A673 (cell line): ENCODE measurements at regions not wholly inside any gene's neighbourhood (a gene's known extent, or its start where the extent isn't known, plus 50 kb on each side); places are given as distances from the start of the nearest gene placed in this dataset.

Experiments used
- BruUV-seq: library from RNA; stranded (reverse); fragments of 400-500 nt; replicated peaks from 2 replicates; lab custom pipeline; 2021; lab: Mats Ljungman, UMichigan
- CTCF ChIA-PET: fragments of 300-600 bp; sonication (Branson Sonifier 250); formaldehyde crosslinking; loops from one replicate; lab custom pipeline; 2022; ENCODE audit warnings: antibody characterized with exemption; lab: Charles Lee
- POLR2A ChIA-PET: fragments of 300-600 bp; sonication (Branson Sonifier 250); formaldehyde crosslinking; loops from one replicate; lab custom pipeline; 2022; ENCODE audit warnings: antibody characterized with exemption; ENCODE audit not compliant: low non-redundant PET; lab: Charles Lee
- DNase-seq: peaks from one replicate; pipeline ENCODE4 v3.0.0-alpha.2; 2015; ENCODE audit warnings: low spot score
- H3K27ac ChIP-seq: fragments of 200-600 bp; sonication (generic); 2 replicates; pipeline ENCODE4 v1.5.1; 2016; ENCODE audit warnings: mixed run types, low read depth, mild to moderate bottlenecking, mixed read lengths, antibody characterized with exemption, low read length; ENCODE audit not compliant: poor library complexity, severe bottlenecking
- H3K27me3 ChIP-seq: fragments of 200-600 bp; sonication (generic); replicated peaks from 2 replicates; pipeline ENCODE4 v1.6.1; 2017; ENCODE audit warnings: mixed run types, low read depth, mild to moderate bottlenecking, mixed read lengths, antibody characterized with exemption, low read length; ENCODE audit not compliant: insufficient read depth, poor library complexity
- H3K36me3 ChIP-seq: fragments of 200-600 bp; sonication (generic); 2 replicates; pipeline ENCODE4 v1.6.1; 2016; ENCODE audit warnings: mixed run types, mild to moderate bottlenecking, mixed read lengths, antibody characterized with exemption, low read length; ENCODE audit not compliant: insufficient read depth, poor library complexity, severe bottlenecking
- H3K4me1 ChIP-seq: fragments of 200-600 bp; sonication (generic); 2 replicates; pipeline ENCODE4 v1.6.1; 2017; ENCODE audit warnings: mixed run types, mild to moderate bottlenecking, mixed read lengths, antibody characterized with exemption, low read length; ENCODE audit not compliant: insufficient read depth, poor library complexity, severe bottlenecking
- H3K4me3 ChIP-seq: fragments of 200-600 bp; sonication (generic); 2 replicates; pipeline ENCODE4 v1.5.1; 2016; ENCODE audit warnings: low read depth, mixed run types, mild to moderate bottlenecking, mixed read lengths, low read length; ENCODE audit not compliant: poor library complexity, severe bottlenecking
- H3K9me3 ChIP-seq: fragments of 200-600 bp; sonication (generic); 2 replicates; pipeline ENCODE4 v1.6.1; 2016; ENCODE audit warnings: mixed run types, low read depth, mild to moderate bottlenecking, mixed read lengths, antibody characterized with exemption, low read length; ENCODE audit not compliant: poor library complexity, severe bottlenecking
- EZH2 ChIP-seq: fragments of 200-600 bp; sonication (generic); IDR thresholded peaks from 2 replicates; pipeline ENCODE4 v1.6.1; 2017; ENCODE audit warnings: borderline replicate concordance, low read depth, mild to moderate bottlenecking, mixed read lengths, antibody characterized with exemption, low read length; ENCODE audit not compliant: poor library complexity, severe bottlenecking
- intact Hi-C: fragments of 100-400 bp; cut with micrococcal nuclease; formaldehyde crosslinking; loops from one replicate; pipeline ENCODE4 v1.10.0; 2022; ENCODE audit not compliant: unreplicated experiment
- TF ChIP-seq, protein P1 (sequence below): fragments of 300-800, 200-600 bp; sonication (generic); conservative IDR thresholded peaks from 2 replicates; pipeline ENCODE4 v1.5.1; 2017; ENCODE audit warnings: low read depth, mild to moderate bottlenecking, antibody characterized with exemption, low read length, moderate library complexity, mixed read lengths

DNA sequence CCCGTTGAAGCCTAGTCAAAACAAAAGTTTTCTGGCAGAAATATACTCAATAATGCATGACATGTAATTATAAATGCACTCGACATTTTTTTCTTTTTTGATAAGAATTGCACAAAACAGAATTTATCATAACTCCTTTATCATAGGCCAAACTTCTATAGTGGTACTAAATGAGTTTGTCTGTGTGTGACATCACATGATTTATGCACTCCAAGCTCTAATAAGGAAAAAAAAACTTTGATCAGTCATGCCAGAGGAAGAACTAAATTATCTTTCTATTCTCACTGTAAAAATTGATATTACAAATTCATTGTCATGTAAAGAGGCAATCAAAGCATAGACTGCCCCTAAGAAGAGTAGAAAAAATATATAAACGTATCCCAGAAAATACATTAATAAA lies 112.4 kb upstream of the NOCT start:
- DNase-seq: no peak
- BruUV-seq: no TSS peak
- H3K27me3 ChIP-seq: no peaks in the 10 kb centered on the region
- CTCF ChIA-PET: no interaction called here
- no peaks in the 10 kb centered on the region for H3K9me3 ChIP-seq
- H3K27ac ChIP-seq: no peak overlapping the region
- no peak overlapping the region for H3K4me3 ChIP-seq
- intact Hi-C loops: no loop called here
- H3K4me1 ChIP-seq: no peaks in the 10 kb centered on the region
- no peaks in the 10 kb centered on the region for H3K36me3 ChIP-seq
- POLR2A ChIA-PET: no interaction called here
- TF ChIP-seq, protein P1, sequence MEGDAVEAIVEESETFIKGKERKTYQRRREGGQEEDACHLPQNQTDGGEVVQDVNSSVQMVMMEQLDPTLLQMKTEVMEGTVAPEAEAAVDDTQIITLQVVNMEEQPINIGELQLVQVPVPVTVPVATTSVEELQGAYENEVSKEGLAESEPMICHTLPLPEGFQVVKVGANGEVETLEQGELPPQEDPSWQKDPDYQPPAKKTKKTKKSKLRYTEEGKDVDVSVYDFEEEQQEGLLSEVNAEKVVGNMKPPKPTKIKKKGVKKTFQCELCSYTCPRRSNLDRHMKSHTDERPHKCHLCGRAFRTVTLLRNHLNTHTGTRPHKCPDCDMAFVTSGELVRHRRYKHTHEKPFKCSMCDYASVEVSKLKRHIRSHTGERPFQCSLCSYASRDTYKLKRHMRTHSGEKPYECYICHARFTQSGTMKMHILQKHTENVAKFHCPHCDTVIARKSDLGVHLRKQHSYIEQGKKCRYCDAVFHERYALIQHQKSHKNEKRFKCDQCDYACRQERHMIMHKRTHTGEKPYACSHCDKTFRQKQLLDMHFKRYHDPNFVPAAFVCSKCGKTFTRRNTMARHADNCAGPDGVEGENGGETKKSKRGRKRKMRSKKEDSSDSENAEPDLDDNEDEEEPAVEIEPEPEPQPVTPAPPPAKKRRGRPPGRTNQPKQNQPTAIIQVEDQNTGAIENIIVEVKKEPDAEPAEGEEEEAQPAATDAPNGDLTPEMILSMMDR: no peak
- TF ChIP-seq EZH2: no peak

DNA sequence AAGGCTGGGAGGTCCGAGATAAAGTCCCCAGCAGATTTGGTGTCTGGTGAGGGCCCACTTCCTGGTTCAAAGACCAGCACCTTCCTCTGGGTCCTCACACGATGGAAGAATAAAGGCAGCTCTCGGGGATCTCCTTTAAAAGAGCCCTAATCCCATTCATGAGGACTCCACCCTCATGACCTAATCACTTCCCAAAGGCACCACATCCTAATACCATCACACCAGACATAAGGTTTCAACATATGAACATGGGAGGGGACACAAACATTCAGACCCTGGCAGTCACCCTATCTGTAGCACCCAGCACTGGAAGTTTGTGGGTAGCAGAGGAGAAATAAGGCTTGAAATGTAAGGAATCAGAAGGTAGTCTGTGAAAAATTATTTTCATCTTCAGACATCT lies 112.9 kb upstream of the NOCT start:
- intact Hi-C loops: no loop called here
- no peak overlapping the region for H3K27ac ChIP-seq
- no peak for DNase-seq
- peaks cover 2% of the 10 kb centered on the region for H3K4me1 ChIP-seq
- H3K27me3 ChIP-seq: no peaks in the 10 kb centered on the region
- TF ChIP-seq, protein P1: no peak
- TF ChIP-seq EZH2: no peak
- POLR2A ChIA-PET: no interaction called here
- no peaks in the 10 kb centered on the region for H3K36me3 ChIP-seq
- H3K4me3 ChIP-seq: no peak overlapping the region
- BruUV-seq: no TSS peak
- CTCF ChIA-PET: no interaction called here
- no peaks in the 10 kb centered on the region for H3K9me3 ChIP-seq

DNA sequence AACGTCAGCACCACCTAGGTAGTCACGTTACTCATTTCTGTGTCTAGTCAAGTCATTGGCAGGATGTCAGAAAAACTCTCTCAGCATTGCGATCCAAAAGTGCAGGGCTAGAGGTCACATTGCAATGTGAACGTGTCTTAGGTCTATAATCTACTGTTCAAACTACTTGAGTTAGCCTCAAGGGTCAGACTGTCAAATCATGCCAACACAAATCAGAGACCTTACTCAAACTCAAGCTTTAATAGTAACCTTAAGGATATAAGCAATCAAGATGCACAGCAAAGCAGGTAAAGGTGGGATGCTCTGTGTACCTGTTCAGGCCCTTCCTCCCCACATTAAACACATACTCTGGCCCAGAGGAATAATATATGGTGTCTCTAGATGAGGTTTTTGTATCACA lies 114.4 kb upstream of the NOCT start:
- Histone ChIP-seq H3K27ac (no peak overlapping the region), H3K4me1 (peaks cover 2% of the 10 kb centered on the region), H3K27me3 (no peaks in the 10 kb centered on the region), H3K36me3 (no peaks in the 10 kb centered on the region), H3K4me3 (no peak overlapping the region), H3K9me3 (no peaks in the 10 kb centered on the region)
- no peak for DNase-seq
- BruUV-seq: no TSS peak
- POLR2A ChIA-PET: no interaction called here
- intact Hi-C loops: no loop called here
- CTCF ChIA-PET: no interaction called here
- TF ChIP-seq, protein P1: no peak
- no peak for TF ChIP-seq EZH2
